GM12878 (cell line): ENCODE measurements at regions not wholly inside any gene's neighbourhood (a gene's known extent, or its start where the extent isn't known, plus 50 kb on each side); places are given as distances from the start of the nearest gene placed in this dataset.

Experiments used
- ATAC-seq: fragments of 200-7000 bp; cut with Tn5 transposase; 3 replicates; pipeline ENCODE4 v1.9.1; 2020; ENCODE audit warnings: mild to moderate bottlenecking, moderate library complexity
- BruUV-seq: library from RNA; stranded (reverse); fragments of 400-500 nt; replicated peaks from 2 replicates; lab custom pipeline; 2021; lab: Mats Ljungman, UMichigan
- CTCF ChIA-PET: fragments of 300-600 bp; sonication (Branson Sonifier 250); formaldehyde crosslinking; extraction: SDS; loops from one replicate; lab custom pipeline; 2021; ENCODE audit warnings: inconsistent platforms; lab: Yijun Ruan, JAX
- POLR2A ChIA-PET: fragments of 350-600 bp; formaldehyde crosslinking; extraction: SDS; loops from one replicate; lab custom pipeline; 2021; ENCODE audit warnings: inconsistent platforms; lab: Charles Lee
- RAD21 ChIA-PET: fragments of 300-600 bp; sonication (Branson Sonifier 250); formaldehyde crosslinking; loops from one replicate; lab custom pipeline; 2023; ENCODE audit warnings: antibody characterized with exemption; ENCODE audit not compliant: unreplicated experiment; lab: Charles Lee
- SMC1A ChIA-PET: fragments of 300-600 bp; sonication (Branson Sonifier 250); formaldehyde crosslinking; loops from one replicate; lab custom pipeline; 2023; ENCODE audit not compliant: unreplicated experiment, uncharacterized antibody; lab: Charles Lee
- DNase-seq: peaks from one replicate; pipeline ENCODE4 v3.0.0-alpha.2; 2011; ENCODE audit warnings: low read depth, low spot score
- FAIRE-seq: peaks from 3 replicates; lab custom pipeline; 2011; peaks lifted over from hg19 to GRCh38; lab: Jason Lieb, UNC
- H2AFZ ChIP-seq: 2 replicates; pipeline ENCODE4 v1.6.0; 2011; ENCODE audit warnings: low read depth, low read length, control low read depth; ENCODE audit not compliant: control insufficient read depth
- H3K27ac ChIP-seq: 2 replicates; pipeline ENCODE4 v1.5.1; 2011; ENCODE audit warnings: control low read depth; ENCODE audit not compliant: control insufficient read depth, insufficient read depth
- H3K27me3 ChIP-seq, 2 experiments: replicated peaks in 1 of 2; 2 replicates each; pipeline versions ENCODE4 v1.6.0 to v1.6.1; 2011; ENCODE audit warnings: low read length in 1 of 2; ENCODE audit not compliant: control insufficient read depth in 2 of 2, insufficient read depth in 2 of 2
- H3K36me3 ChIP-seq, 2 experiments: 2 replicates each; pipeline ENCODE4 v1.5.1; 2011; ENCODE audit warnings: low read length in 1 of 2; ENCODE audit not compliant: control insufficient read depth in 2 of 2, insufficient read depth in 2 of 2
- H3K4me1 ChIP-seq: 2 replicates; pipeline ENCODE4 v1.6.1; 2011; ENCODE audit warnings: mild to moderate bottlenecking, low read length, moderate library complexity, mixed read lengths; ENCODE audit not compliant: control insufficient read depth, insufficient read depth
- H3K4me2 ChIP-seq: 2 replicates; pipeline ENCODE4 v1.6.0; 2011; ENCODE audit warnings: control low read depth; ENCODE audit not compliant: control insufficient read depth, insufficient read depth
- H3K4me3 ChIP-seq: fragments of 200-600 bp; sonication (generic); 2 replicates; pipeline ENCODE4 v1.5.1; 2016
- H3K79me2 ChIP-seq: 2 replicates; pipeline ENCODE4 v1.6.0; 2011; ENCODE audit warnings: low read length; ENCODE audit not compliant: control insufficient read depth, insufficient read depth
- H3K9ac ChIP-seq: 2 replicates; pipeline ENCODE4 v1.8.0; 2011; ENCODE audit warnings: low read length, control low read depth, mixed read lengths; ENCODE audit not compliant: control insufficient read depth, insufficient read depth
- H3K9me3 ChIP-seq: replicated peaks from 3 replicates; pipeline ENCODE4 v1.5.1; 2011; ENCODE audit warnings: mild to moderate bottlenecking, low read length; ENCODE audit not compliant: control insufficient read depth, insufficient read depth
- H4K20me1 ChIP-seq: 2 replicates; pipeline ENCODE4 v1.6.0; 2011; ENCODE audit not compliant: control insufficient read depth, insufficient read depth
- CBX3 ChIP-seq: fragments of 200-600 bp; sonication (generic); IDR thresholded peaks from 2 replicates; pipeline ENCODE4 v1.6.1; 2016; ENCODE audit warnings: low read depth, borderline replicate concordance
- CREB1 ChIP-seq: IDR thresholded peaks from 2 replicates; pipeline ENCODE4 v1.6.1; 2012; ENCODE audit warnings: low read depth, mild to moderate bottlenecking, inconsistent platforms
- EP300 ChIP-seq, 2 experiments: fragments of 150-350 bp in 1 of 2; IDR thresholded peaks; 2 replicates each; pipeline ENCODE4 v1.6.1; 2011 to 2012; ENCODE audit warnings: low read depth in 2 of 2, low read length in 2 of 2, borderline replicate concordance in 1 of 2, improper control_type of control experiment in 1 of 2, inconsistent platforms in 1 of 2; ENCODE audit not compliant: control insufficient read depth in 1 of 2
- HDAC6 ChIP-seq: fragments of 200-600 bp; sonication (generic); IDR thresholded peaks from one replicate; pipeline ENCODE4 v1.8.0; 2017; ENCODE audit warnings: antibody characterized with exemption; ENCODE audit not compliant: unreplicated experiment
- JUNB ChIP-seq: IDR thresholded peaks from 2 replicates; pipeline ENCODE4 v1.6.1; 2016; ENCODE audit warnings: antibody characterized with exemption, mild to moderate bottlenecking
- SMAD1 ChIP-seq: fragments of 450-650 bp; IDR thresholded peaks from 2 replicates; pipeline ENCODE4 v1.6.1; 2018; ENCODE audit warnings: mild to moderate bottlenecking, low read depth; ENCODE audit not compliant: partially characterized antibody
- SP1 ChIP-seq: IDR thresholded peaks from one replicate; pipeline ENCODE4 v1.6.1; 2011; ENCODE audit warnings: low read depth, low read length
- SPI1 ChIP-seq: IDR thresholded peaks from 2 replicates; pipeline ENCODE4 v1.6.1; 2011; ENCODE audit warnings: low read depth, mild to moderate bottlenecking, low read length, moderate library complexity, borderline replicate concordance; ENCODE audit not compliant: insufficient read depth
- STAT3 ChIP-seq: IDR thresholded peaks from 2 replicates; pipeline ENCODE4 v1.6.1; 2011; ENCODE audit warnings: low read depth, low read length, improper control_type of control experiment
- TAF1 ChIP-seq: IDR thresholded peaks from 2 replicates; pipeline ENCODE4 v1.6.1; 2011; ENCODE audit warnings: mild to moderate bottlenecking, low read depth, low read length, borderline replicate concordance
- ZNF217 ChIP-seq: fragments of 450-650 bp; IDR thresholded peaks from 2 replicates; pipeline ENCODE4 v1.6.1; 2017; ENCODE audit warnings: antibody characterized with exemption, mild to moderate bottlenecking
- ZNF24 ChIP-seq: fragments of 450-650 bp; IDR thresholded peaks from 2 replicates; pipeline ENCODE4 v1.6.1; 2017; ENCODE audit warnings: antibody characterized with exemption, mild to moderate bottlenecking
- WGBS: methylation state at CpG from one replicate; pipeline ENCODE4 v1.1.6; 2016; ENCODE audit warnings: low lambda C conversion rate; ENCODE audit not compliant: insufficient replicate concordance, insufficient coverage; ENCODE audit errors: missing lambda C conversion rate; 5-methylcytosine and 5-hydroxymethylcytosine counted together
- in situ Hi-C: fragments of 300-500 bp; cut with MboI; formaldehyde crosslinking; loops from 9 replicates; pipeline ENCODE4 v1.14.3; 2018; ENCODE audit warnings: mixed read lengths
- intact Hi-C: fragments of 100-400 bp; cut with micrococcal nuclease; formaldehyde crosslinking; loops from one replicate; pipeline ENCODE4 v1.14.2; 2022; ENCODE audit not compliant: unreplicated experiment
- TF ChIP-seq, protein P1 (sequence below): fragments of 450-650 bp; IDR thresholded peaks from 2 replicates; pipeline ENCODE4 v1.6.1; 2017; ENCODE audit warnings: low read depth, mild to moderate bottlenecking, moderate library complexity
- TF ChIP-seq, protein P2 (sequence below): IDR thresholded peaks from 2 replicates; pipeline ENCODE4 v1.6.1; 2012; ENCODE audit warnings: improper control_type of control experiment, low read depth, low read length; ENCODE audit not compliant: insufficient replicate concordance
- TF ChIP-seq, protein P3 (sequence below): fragments of 450-650 bp; IDR thresholded peaks from 2 replicates; pipeline ENCODE4 v1.6.1; 2017; ENCODE audit warnings: antibody characterized with exemption, mild to moderate bottlenecking, moderate library complexity

DNA sequence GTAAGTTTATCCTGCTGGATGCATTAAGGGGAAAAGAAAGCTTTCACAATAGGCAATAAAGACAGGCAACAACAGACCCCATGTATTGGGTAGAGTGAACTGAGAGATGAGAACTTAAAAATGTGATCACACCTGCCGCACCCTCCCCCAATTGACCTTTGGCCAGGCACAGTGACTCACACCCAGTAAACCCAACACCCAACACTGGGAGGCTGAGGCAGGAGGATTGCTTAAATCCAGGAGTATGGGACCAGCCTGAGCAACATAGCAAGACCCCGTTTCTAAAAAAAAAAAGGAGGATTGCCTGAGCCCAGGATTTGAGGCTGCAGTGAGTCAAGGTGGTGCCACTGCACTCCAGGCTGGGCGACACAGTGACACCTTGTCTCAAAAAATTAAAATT lies 86.9 kb downstream of the MPP7 start:
- H3K9me3 ChIP-seq: no peaks in the 10 kb centered on the region
- H3K4me1 ChIP-seq: no peaks in the 10 kb centered on the region
- ChIA-PET RAD21 (no interaction called here), POLR2A (no interaction called here), CTCF (no interaction called here), SMC1A (no interaction called here)
- no peak for ATAC-seq
- no peaks in the 10 kb centered on the region for H3K27me3 ChIP-seq
- no TSS peak for BruUV-seq
- FAIRE-seq: no peak
- no peak overlapping the region for H2AFZ ChIP-seq
- intact Hi-C loops: no loop called here
- no peak overlapping the region for H3K4me2 ChIP-seq
- H3K4me3 ChIP-seq: no peak overlapping the region
- no peaks in the 10 kb centered on the region for H4K20me1 ChIP-seq
- no peak for DNase-seq
- no peak overlapping the region for H3K27ac ChIP-seq
- no peaks in the 10 kb centered on the region for H3K36me3 ChIP-seq
- in situ Hi-C loops: no loop called here
- H3K79me2 ChIP-seq: no peaks in the 10 kb centered on the region
- no peak overlapping the region for H3K9ac ChIP-seq
- 33% methylated on average over 3 of the region's 3 CpGs for WGBS
- TF ChIP-seq TAF1 (no peak), SMAD1 (no peak), HDAC6 (no peak), SPI1 (no peak), CBX3 (no peak), STAT3 (no peak), SP1 (no peak), CREB1 (no peak), ZNF24 (no peak), ZNF217 (no peak), EP300 (IDR thresholded peaks at IDR 0.05; ENCODE audit: borderline replicate concordance in 1 of 2, control insufficient read depth in 1 of 2, low read depth in 2 of 2, low read length in 2 of 2) (no peak), JUNB (no peak)
- TF ChIP-seq, protein P1, sequence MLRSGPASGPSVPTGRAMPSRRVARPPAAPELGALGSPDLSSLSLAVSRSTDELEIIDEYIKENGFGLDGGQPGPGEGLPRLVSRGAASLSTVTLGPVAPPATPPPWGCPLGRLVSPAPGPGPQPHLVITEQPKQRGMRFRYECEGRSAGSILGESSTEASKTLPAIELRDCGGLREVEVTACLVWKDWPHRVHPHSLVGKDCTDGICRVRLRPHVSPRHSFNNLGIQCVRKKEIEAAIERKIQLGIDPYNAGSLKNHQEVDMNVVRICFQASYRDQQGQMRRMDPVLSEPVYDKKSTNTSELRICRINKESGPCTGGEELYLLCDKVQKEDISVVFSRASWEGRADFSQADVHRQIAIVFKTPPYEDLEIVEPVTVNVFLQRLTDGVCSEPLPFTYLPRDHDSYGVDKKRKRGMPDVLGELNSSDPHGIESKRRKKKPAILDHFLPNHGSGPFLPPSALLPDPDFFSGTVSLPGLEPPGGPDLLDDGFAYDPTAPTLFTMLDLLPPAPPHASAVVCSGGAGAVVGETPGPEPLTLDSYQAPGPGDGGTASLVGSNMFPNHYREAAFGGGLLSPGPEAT: no peak
- TF ChIP-seq, protein P2, sequence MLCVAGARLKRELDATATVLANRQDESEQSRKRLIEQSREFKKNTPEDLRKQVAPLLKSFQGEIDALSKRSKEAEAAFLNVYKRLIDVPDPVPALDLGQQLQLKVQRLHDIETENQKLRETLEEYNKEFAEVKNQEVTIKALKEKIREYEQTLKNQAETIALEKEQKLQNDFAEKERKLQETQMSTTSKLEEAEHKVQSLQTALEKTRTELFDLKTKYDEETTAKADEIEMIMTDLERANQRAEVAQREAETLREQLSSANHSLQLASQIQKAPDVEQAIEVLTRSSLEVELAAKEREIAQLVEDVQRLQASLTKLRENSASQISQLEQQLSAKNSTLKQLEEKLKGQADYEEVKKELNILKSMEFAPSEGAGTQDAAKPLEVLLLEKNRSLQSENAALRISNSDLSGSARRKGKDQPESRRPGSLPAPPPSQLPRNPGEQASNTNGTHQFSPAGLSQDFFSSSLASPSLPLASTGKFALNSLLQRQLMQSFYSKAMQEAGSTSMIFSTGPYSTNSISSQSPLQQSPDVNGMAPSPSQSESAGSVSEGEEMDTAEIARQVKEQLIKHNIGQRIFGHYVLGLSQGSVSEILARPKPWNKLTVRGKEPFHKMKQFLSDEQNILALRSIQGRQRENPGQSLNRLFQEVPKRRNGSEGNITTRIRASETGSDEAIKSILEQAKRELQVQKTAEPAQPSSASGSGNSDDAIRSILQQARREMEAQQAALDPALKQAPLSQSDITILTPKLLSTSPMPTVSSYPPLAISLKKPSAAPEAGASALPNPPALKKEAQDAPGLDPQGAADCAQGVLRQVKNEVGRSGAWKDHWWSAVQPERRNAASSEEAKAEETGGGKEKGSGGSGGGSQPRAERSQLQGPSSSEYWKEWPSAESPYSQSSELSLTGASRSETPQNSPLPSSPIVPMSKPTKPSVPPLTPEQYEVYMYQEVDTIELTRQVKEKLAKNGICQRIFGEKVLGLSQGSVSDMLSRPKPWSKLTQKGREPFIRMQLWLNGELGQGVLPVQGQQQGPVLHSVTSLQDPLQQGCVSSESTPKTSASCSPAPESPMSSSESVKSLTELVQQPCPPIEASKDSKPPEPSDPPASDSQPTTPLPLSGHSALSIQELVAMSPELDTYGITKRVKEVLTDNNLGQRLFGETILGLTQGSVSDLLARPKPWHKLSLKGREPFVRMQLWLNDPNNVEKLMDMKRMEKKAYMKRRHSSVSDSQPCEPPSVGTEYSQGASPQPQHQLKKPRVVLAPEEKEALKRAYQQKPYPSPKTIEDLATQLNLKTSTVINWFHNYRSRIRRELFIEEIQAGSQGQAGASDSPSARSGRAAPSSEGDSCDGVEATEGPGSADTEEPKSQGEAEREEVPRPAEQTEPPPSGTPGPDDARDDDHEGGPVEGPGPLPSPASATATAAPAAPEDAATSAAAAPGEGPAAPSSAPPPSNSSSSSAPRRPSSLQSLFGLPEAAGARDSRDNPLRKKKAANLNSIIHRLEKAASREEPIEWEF: no peak
- TF ChIP-seq, protein P3, sequence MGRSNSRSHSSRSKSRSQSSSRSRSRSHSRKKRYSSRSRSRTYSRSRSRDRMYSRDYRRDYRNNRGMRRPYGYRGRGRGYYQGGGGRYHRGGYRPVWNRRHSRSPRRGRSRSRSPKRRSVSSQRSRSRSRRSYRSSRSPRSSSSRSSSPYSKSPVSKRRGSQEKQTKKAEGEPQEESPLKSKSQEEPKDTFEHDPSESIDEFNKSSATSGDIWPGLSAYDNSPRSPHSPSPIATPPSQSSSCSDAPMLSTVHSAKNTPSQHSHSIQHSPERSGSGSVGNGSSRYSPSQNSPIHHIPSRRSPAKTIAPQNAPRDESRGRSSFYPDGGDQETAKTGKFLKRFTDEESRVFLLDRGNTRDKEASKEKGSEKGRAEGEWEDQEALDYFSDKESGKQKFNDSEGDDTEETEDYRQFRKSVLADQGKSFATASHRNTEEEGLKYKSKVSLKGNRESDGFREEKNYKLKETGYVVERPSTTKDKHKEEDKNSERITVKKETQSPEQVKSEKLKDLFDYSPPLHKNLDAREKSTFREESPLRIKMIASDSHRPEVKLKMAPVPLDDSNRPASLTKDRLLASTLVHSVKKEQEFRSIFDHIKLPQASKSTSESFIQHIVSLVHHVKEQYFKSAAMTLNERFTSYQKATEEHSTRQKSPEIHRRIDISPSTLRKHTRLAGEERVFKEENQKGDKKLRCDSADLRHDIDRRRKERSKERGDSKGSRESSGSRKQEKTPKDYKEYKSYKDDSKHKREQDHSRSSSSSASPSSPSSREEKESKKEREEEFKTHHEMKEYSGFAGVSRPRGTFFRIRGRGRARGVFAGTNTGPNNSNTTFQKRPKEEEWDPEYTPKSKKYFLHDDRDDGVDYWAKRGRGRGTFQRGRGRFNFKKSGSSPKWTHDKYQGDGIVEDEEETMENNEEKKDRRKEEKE: no peak
